ENCODE measurements at regions not wholly inside any gene's neighbourhood (a gene's known extent, or its start where the extent isn't known, plus 50 kb on each side); places are given as distances from the start of the nearest gene placed in this dataset.
"Not testable (repeated sequence)": the region's sequence is repeated elsewhere in the genome, so short reads cannot be mapped to it uniquely, and the experiment has no call there.

DNA sequence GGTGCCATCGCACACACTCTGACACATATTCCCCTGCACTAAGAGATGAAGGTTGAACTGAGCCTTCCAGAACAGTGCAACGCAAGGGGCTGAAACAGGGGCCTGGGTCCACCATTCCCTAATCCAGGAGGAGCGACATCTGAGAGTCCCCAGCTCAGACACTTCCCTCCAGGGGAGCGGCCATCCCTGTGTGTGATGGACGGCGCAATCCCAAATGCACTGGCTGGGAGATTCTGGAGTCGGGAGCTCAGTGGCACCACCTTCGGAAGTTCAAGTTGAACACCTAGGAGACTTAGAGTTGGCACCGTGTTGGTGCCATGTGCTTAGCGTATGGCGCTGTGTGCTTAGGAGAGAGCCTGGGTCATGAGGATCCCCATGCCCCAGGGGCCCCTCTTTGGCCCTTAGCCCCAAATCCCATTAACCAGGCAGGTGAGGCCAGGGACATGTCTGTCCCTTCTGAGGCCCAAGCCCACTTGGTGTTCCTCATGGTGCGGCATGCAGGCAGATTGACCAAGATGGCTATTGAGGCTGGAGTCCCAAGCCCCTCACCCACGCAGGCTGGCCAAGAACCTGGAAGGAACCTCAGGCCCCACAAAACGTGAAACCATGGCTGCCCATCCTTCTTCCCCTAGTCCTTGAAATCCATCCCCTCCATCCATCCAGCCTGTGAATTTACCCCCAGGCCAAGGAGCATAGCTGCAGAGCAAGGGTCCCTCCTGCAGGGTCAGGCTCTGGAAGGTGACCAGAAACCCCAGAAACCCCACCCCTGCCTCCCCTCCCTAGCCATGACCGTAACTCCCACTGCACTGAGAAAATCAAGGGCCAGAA, 114.1 kb upstream of the OTOS start:
- DNase-seq (ENCODE audit: low spot score): no peak

DNA sequence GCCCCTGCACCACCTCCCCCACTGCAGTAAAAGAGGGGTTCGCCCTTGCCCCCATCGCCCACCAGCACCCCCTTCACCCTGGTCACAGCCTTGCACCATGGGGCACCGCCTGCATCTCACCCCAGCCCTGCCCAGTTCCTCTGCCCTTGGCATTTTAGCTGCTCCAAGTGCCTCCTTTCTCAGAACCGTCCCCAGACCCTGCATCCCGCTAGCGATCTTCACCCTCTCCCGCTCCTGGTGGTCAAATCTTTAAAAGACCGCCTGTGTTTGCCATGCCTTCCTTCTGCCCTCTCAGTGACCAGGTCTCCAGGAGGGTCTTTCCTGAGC, 114.7 kb upstream of the OTOS start:
- no peak for DNase-seq (ENCODE audit: low spot score)

GRCh38 chr2:240255811-240256703, 115.6 kb upstream of the OTOS start:
- DNase-seq (ENCODE audit: low spot score): peak; percentile 67

DNA sequence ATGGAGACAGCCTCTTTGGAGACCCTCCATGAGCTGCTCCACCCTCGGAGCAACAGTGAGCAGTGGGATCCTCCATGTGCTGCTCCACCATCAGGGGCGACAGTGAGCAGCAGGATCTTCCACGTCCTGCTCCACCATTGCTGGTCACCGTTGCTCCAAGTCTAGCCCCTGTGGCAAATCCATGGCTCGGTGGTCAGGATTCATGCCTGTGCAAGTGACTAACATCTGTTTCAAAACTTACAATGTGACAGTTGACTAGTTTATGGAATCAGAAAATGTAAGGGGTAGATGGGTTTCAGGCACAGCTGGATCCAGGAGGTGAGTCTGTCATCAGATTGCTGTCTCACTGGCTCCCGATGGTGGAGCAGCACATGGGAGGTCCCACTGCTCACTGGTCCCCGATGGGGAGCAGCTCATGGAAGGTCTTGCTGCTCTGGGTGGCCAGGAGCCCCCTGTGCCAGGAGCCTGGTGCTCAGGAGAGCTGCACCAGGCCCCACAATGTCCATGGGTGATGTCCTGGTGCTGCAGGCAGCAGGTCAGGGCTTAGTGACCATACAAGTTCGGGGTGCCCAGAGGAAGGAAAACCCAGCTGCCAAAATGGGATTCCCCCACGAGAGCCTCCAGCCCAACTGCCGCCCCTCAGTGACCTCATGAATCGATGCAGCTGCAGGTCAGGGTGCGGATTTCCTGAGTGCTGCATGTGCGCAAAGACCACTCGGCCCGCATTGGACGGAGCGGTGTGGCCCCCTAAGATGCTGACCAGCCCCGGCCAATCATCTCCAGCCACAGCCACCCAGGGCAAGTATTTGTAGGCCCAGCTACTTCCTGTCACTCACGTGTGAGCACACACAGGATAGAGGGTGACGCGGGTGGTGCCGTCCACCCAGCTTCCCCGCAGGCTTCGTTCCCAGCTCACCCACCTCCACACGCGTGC, 116.5 kb upstream of the OTOS start:
- DNase-seq (ENCODE audit: low spot score): no peak

GRCh38 chr2:240257940-240258580, 117.6 kb upstream of the OTOS start:
- DNase-seq (ENCODE audit: low spot score): no peak

GRCh38 chr2:240258685-240259084, 118.2 kb upstream of the OTOS start:
- no peak for DNase-seq (ENCODE audit: low spot score)

GRCh38 chr2:240259201-240259923, 118.9 kb upstream of the OTOS start:
- no peak for DNase-seq (ENCODE audit: low spot score)

- DNase-seq (ENCODE audit: low spot score): no peak
Observed at GRCh38 chr2:240259924-240260529, 119.6 kb upstream of the OTOS start.

- no peak for DNase-seq (ENCODE audit: low spot score)
Observed at GRCh38 chr2:240260664-240261063, 120.2 kb upstream of the OTOS start.

DNA sequence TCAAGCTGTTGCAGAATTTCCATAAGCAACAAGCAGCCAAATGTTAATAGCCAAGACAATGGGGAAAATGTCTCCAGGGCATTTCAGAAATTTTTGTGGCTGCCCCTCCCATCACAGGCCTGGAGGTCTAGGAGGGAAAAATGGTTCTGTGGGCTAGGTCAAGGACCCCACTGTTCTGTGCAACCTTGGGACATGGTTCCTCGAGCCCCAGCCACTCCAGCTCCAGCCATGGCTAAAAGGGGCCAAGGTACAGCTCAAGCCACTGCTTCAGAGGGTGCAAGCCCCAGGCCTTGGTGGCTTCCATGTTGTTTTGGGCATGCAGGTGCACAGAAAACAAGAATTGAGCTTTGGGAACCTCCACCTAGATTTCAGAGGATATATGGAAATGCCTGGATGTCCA, 122.1 kb upstream of the OTOS start:
- DNase-seq (ENCODE audit: low spot score): not testable (repeated sequence)

GRCh38 chr2:240269380-240269779, 128.9 kb upstream of the OTOS start:
- DNase-seq (ENCODE audit: low spot score): no peak

DNA sequence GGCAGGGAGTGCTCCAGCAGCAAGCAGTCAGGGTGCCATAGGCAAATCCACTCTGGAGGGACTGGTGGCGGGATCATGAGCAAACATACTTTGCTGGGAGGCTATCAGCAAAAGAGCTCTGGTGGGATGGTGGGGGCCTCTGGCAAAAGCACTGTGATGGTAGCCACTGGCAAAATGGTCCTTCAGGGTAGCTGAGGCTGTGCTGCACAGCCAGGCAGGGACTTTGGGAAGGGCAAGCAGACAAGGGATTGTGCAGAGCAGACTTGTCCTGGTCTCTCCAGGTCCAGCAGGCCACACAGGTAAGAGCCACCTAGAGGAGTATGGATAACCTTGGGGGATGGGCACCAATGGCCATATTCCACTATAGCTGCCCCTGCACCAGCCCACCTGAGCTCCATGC, 129.4 kb upstream of the OTOS start:
- no peak for DNase-seq (ENCODE audit: low spot score)

DNA sequence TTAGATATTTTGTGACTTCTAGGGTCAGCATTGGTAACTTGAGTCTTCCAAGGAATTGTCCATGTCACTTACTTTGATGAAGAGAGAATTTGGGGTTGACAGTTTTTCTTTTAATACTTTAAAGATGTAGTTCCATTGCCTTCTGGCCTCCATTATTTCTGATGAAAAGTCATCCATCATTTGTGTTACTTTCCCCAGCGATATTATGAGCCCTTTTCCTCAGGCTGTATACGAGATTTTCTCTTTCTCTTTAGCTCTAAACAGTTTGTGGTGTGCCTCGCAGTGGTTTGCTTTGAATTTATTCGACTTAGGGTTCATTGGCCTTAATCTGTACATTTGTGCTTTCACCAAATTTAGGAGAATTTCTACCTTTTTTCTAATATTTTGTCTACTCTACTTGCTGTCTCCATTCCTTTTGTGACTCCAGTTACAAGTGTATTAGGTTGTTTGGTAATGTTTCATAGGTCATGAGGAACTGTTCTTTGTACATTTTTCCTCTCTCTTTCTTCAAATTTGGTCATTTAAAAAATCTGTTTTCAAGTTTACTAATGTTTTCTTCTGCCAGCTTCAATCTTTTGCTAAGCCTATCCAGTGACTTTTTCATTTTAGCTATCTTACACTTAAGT, 131.4 kb upstream of the OTOS start:
- no peak for DNase-seq (ENCODE audit: low spot score)

DNA sequence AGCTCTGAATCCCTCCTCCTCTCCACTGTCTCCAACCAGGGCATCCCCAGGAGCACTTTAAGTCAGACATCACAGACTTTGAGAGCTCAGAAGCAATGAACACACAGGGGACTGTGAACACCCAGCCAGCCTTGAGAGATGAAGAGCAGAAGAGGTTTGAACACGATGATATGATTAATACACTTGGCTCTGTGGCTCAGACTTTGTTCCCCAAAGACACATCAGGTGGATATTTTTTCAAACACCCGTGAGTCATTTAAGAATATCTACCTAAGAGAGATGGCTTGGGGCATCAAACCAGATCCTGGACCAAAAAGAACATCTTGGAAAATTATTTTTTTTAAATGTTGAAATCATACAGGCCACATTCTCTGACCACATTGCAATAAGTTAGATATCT, 134.9 kb upstream of the OTOS start:
- no peak for DNase-seq (ENCODE audit: low spot score)

DNA sequence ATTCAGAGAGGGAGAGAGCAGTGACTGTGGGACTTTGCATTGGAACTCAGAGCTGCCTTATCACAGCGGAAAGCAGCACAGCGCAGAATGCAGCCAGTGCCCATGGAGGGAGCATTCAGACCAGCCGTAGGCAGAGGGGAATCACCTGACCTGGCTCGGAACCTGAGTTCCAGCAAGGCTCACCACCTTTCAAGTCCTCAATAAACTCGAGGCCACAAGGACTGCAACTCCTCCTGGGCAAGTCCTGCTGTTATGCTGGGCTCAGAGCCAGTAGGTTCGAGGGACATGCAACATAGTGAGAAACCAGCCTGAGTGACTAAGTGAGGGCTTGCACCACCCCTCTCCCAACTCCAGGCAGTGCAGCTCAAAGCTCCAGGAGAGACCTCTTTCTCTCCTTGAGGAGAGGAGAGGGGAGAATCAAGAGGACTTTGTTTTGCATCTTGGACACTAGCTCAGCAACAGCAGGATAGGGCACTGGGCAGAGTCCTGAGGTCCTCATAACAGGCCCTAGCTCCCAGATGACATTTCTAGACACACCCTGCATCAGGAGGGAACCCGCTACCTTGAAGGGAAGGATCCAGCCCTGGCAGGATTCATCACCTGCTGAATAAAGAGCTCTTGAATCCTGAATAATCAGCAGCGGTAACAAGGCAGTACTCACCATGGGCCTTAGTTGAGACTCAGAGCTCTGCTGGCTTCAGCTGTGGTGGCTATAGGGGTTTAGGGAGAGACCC, 136.8 kb upstream of the OTOS start:
- DNase-seq (ENCODE audit: low spot score): peak; percentile 3

- no peak for DNase-seq (ENCODE audit: low spot score)
Observed at GRCh38 chr2:240277807-240278522, 137.5 kb upstream of the OTOS start.

DNA sequence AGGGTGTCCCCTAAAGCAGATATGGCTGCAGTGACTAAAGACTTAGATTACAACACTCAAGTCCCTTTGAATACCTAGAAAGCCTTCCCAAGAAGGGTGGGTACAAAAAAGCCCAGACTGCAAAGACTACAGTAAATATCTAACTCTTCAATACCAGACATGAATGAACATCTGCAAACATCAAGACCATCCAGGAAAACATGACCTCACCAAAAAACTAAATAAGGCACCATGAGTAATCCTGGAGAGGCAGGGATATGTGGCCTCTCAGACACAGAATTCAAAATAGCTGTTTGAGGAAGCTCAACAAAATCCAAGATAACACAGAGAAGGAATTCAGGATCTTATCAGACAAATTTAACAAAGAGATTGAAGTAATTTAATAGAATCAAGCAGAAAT, 138.2 kb upstream of the OTOS start:
- DNase-seq (ENCODE audit: low spot score): no peak

DNA sequence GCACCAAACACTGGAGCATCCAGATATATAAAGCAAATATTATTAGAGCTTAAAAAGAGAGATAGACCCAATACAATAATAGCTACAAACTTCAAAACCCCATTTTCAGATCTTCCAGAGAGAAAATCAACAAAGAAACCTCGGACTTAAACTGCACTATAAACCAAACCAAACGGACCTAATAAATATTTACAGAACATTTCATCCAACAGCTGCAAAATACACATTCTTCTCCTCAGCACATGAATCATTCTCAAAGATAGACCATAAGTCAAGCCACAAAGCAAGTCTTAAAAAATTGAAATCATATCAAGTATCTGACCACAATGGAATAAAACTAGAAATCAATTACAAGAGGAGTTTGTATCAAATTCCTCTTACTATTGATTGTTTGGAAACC, 140.2 kb upstream of the OTOS start:
- no peak for DNase-seq (ENCODE audit: low spot score)

All from iPS-NIHi11 (cell line).